ENCODE measurements at regions not wholly inside any gene's neighbourhood (a gene's known extent, or its start where the extent isn't known, plus 50 kb on each side); places are given as distances from the start of the nearest gene placed in this dataset.

GRCh38 chr2:15804691-15805090, 135.7 kb upstream of the MYCN start:
- no peak for TF ChIP-seq ZNF8 (CRISPR knock-in tag; IDR thresholded peaks at IDR 0.05)
- TF ChIP-seq SNAI2 (CRISPR knock-in tag; IDR thresholded peaks at IDR 0.05), result no peak
- no peak for TF ChIP-seq ARNTL (CRISPR knock-in tag; IDR thresholded peaks at IDR 0.05; ENCODE audit: borderline replicate concordance, low read depth)
- no peak for TF ChIP-seq ZNF565 (CRISPR knock-in tag; conservative IDR thresholded peaks at IDR 0.05; ENCODE audit: low read depth)
- TF ChIP-seq PATZ1 (CRISPR knock-in tag; IDR thresholded peaks at IDR 0.05; ENCODE audit: borderline replicate concordance), result no peak
